Panc1 (cell line): ENCODE measurements at regions not wholly inside any gene's neighbourhood (a gene's known extent, or its start where the extent isn't known, plus 50 kb on each side); places are given as distances from the start of the nearest gene placed in this dataset.

Experiments
- SIN3A ChIP-seq: IDR thresholded peaks from 2 replicates; pipeline ENCODE4 v1.6.1; 2012; ENCODE audit warnings: low read depth, mild to moderate bottlenecking, low read length, moderate library complexity, borderline replicate concordance; ENCODE audit not compliant: insufficient read depth
- TF ChIP-seq, protein P1 (sequence below): fragments of 450-650 bp; IDR thresholded peaks from 2 replicates; pipeline ENCODE4 v1.5.1; 2017; ENCODE audit warnings: mild to moderate bottlenecking

DNA sequence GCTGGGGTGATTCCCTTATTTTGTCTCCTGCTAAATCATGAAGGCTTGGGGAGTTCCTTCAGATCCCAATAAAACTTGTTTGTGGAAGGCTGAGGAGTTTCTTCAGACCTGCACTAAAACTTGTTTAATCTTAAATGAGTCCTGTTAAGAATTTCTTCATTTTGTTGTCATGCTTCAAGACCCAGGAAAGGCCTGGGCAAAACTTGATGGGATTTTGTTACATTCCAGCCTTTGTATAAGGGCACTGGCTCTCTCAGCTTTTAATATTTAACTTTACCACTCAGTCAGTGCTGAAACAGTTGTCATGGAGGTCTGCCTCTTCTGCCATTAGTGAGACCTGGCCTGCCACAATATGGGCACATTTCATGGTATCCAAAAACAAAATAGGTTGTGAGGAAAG lies 699.0 kb downstream of the ETS1 start:
- TF ChIP-seq, protein P1, sequence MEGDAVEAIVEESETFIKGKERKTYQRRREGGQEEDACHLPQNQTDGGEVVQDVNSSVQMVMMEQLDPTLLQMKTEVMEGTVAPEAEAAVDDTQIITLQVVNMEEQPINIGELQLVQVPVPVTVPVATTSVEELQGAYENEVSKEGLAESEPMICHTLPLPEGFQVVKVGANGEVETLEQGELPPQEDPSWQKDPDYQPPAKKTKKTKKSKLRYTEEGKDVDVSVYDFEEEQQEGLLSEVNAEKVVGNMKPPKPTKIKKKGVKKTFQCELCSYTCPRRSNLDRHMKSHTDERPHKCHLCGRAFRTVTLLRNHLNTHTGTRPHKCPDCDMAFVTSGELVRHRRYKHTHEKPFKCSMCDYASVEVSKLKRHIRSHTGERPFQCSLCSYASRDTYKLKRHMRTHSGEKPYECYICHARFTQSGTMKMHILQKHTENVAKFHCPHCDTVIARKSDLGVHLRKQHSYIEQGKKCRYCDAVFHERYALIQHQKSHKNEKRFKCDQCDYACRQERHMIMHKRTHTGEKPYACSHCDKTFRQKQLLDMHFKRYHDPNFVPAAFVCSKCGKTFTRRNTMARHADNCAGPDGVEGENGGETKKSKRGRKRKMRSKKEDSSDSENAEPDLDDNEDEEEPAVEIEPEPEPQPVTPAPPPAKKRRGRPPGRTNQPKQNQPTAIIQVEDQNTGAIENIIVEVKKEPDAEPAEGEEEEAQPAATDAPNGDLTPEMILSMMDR = no peak
- TF ChIP-seq SIN3A = no peak
